Inferior parietal cortex (tissue), 1 donor: ENCODE measurements at regions not wholly inside any gene's neighbourhood (a gene's known extent, or its start where the extent isn't known, plus 50 kb on each side); places are given as distances from the start of the nearest gene placed in this dataset.
A peak's percentile ranks its signal among the peaks of the same experiment; 100 is the strongest.

Experiments
- DNase-seq: peaks from one replicate; pipeline ENCODE4 v3.0.0-alpha.2; 2016; ENCODE audit errors: extremely low spot score

DNA sequence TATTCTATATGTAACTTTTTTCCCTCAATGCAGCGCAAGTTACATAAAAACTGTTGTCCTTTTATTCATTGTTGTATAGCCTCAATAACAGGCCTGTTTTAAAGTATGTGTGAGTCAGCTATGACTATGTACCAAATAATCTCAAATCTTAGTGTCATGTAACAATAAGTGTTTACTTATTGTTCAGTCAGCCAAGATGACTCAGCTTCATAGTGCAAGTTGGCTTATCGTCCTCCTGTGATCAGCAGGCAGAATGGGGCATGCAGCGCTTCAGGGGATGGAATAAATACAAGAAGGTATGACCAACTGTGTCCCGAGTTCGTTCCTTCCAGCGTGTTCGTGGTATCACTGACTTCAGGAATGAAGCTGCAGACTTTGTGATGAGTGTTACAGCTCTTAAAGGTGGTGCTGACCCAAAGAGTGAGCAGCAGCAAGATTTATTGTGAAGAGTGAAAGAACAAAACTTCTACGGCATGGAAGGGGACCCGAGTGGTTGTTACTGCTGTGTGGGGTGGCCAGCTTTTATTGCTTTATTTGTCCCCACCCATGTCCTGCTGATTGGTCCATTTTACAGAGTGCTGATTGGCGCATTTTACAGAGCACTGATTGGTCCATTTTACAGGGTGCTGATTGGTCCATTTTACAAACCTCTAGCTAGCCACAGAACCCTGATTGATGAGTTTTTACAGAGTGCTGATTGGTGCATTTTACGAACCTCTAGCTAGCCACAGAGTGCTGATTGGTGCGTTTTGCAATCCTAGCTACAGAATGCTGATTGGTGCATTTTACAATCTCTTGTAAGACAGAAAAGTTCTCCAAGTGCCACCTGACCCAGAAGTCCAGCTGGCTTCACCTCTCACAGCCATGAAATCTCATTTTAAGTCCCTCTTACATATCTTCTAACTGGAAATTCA lies 1016.0 kb downstream of the MCTP2 start:
- no peak for DNase-seq

- no peak for DNase-seq
These were observed 1018.2 kb downstream of the MCTP2 start for GRCh38 chr15:95249524-95249923.

- DNase-seq, result no peak
These were observed 1021.0 kb downstream of the MCTP2 start for GRCh38 chr15:95252404-95252803.

DNA sequence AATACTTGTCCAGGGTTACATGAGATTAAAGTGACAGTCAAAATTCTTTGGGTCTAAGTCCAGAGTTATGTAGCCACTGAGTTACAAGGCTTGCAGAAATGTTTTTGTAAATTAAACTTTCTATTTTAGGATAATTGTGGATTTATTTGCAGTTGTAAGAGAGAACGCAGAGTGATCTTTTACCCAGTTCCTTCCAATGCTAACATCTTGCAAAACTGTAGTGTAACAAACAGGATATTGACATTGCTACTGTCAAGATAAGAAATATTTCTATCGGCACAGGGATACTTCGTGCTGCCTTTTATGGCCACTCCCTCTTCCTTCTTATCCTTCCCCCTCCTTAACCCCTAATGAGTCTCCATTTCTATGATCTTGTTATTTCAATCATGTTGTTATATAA lies 1022.9 kb downstream of the MCTP2 start:
- no peak for DNase-seq

DNA sequence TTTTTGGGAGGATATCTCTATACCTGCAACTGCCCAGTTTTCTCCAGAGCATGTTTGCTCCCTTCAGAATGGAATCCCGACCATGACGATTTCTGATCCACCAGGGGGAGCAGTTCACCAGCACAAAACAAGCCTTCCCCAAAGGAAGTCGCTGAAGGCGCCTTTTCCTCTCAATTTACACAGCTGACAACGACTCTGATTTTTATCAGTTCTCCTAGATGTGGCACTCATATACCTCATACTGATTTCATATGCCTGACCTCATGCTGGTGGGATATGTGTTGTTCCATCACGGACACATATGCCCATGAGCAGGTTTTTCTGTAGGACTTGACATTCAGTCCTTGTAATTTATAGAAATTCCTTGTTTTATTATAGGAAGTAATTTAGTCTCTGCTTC lies 1028.2 kb downstream of the MCTP2 start:
- peak; percentile 86 for DNase-seq

GRCh38 chr15:95259965-95260364 lies 1028.6 kb downstream of the MCTP2 start:
- no peak for DNase-seq

GRCh38 chr15:95260856-95261255 lies 1029.5 kb downstream of the MCTP2 start:
- no peak for DNase-seq

GRCh38 chr15:95261546-95261945 lies 1030.2 kb downstream of the MCTP2 start:
- DNase-seq, result no peak

- no peak for DNase-seq
These were observed 1030.6 kb downstream of the MCTP2 start for GRCh38 chr15:95261968-95262367.

DNA sequence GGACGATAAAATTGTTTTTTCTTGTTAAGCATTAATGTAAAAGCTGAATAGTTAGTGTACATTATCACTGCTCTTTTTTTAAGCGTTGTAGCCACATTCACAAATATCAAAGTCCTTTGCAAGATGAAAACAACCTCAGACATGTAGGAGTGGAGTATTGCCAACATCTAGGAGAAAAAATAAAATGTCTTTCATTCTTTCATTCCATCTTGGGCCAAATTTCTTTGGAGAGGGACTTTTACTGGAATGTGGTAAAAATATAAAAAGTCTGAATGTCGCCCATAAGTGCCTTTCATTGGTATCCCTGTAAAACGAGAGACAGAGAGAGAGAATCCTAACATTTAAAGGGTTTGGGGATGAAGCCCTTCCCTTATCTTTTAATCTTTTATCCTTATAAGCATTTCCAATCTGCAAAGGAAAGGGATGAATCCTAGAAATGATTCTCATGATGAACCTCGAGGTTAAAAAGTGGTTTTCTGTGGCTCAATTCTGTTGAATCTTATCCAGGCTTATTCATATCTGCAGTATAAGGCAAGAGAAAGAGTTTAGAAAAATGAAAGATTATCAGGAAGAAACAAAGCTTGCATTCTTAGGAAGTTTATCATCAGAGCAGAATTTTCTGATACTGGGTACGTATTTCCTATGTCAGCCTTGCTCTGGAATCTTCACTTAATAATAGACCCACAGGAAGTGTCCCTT lies 1031.7 kb downstream of the MCTP2 start:
- no peak for DNase-seq

DNA sequence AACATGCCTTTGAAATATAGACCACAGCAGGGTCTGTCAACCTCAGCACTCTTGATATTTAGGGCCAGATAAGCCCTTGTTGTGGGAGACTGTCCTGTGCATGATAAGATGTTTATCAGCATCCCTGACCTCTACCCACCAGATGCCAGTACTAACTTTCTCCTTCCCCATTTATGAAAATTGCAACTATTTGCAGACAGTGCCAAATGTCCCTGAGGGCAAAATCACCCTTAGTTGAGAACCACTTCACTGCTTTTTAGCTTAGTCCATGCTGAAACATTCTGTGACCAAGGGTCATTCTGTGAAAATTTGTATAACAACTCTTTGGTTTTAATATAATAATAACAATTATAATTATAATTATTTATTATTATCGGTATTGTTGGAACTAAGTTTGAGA lies 1032.4 kb downstream of the MCTP2 start:
- no peak for DNase-seq

GRCh38 chr15:95265419-95265997 lies 1034.1 kb downstream of the MCTP2 start:
- DNase-seq, result no peak

GRCh38 chr15:95266451-95267061 lies 1035.2 kb downstream of the MCTP2 start:
- DNase-seq, result no peak

GRCh38 chr15:95267481-95267880 lies 1036.1 kb downstream of the MCTP2 start:
- no peak for DNase-seq

GRCh38 chr15:95269242-95270183 lies 1038.2 kb downstream of the MCTP2 start:
- no peak for DNase-seq

DNA sequence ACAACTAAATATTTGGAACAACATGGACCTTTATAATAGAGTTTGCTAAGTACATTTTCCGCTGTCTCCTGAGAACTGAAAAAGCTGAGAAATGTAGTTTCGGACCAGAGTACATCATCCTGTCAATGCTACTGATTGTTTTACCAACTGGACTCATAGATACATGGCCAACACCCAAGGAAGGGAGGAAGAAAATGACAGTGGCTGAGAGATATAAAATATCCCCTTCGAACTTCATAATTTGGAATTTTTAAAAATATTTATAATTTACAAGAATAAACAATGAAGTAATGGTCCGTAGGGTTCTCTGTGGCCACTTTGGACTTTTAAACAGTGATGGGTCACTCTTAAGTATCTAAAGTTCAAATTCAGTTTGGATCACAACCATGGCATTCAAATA lies 1042.7 kb downstream of the MCTP2 start:
- DNase-seq, result no peak

- no peak for DNase-seq
These were observed 1045.9 kb downstream of the MCTP2 start for GRCh38 chr15:95277266-95277665.

GRCh38 chr15:95278532-95279245 lies 1047.3 kb downstream of the MCTP2 start:
- DNase-seq, result no peak

- DNase-seq, result no peak
These were observed 1048.1 kb downstream of the MCTP2 start for GRCh38 chr15:95279277-95280019.

- DNase-seq, result no peak
These were observed 1049.3 kb downstream of the MCTP2 start for GRCh38 chr15:95280711-95281110.
